Mucosa of descending colon (tissue), 3 donors: ENCODE measurements at regions not wholly inside any gene's neighbourhood (a gene's known extent, or its start where the extent isn't known, plus 50 kb on each side); places are given as distances from the start of the nearest gene placed in this dataset.

Source experiments
- ATAC-seq: fragments of 200-7000 bp; cut with Tn5 transposase; one replicate; pipeline ENCODE4 v1.9.1; 2020; ENCODE audit warnings: mild to moderate bottlenecking, moderate library complexity
- DNase-seq, 3 donors: peaks; one replicate each; pipeline ENCODE4 v3.0.0-alpha.2; 2020
- H3K36me3 ChIP-seq: fragments of 200-600 bp; one replicate; pipeline ENCODE4 v1.8.0; 2021; ENCODE audit warnings: low read depth, mild to moderate bottlenecking
- H3K4me1 ChIP-seq: fragments of 200-600 bp; one replicate; pipeline ENCODE4 v1.8.0; 2021; ENCODE audit warnings: low read depth, mild to moderate bottlenecking
- H3K4me3 ChIP-seq: fragments of 200-600 bp; one replicate; pipeline ENCODE4 v1.8.0; 2021; ENCODE audit warnings: mild to moderate bottlenecking
- H3K9me3 ChIP-seq: fragments of 200-600 bp; one replicate; pipeline ENCODE4 v1.8.0; 2021; ENCODE audit warnings: mild to moderate bottlenecking
- intact Hi-C, 2 donors: fragments of 100-400 bp; cut with DNase I in 1 of 2; cut with micrococcal nuclease in 1 of 2; formaldehyde crosslinking; loops; one replicate each; pipeline versions ENCODE4 v1.11.0 to v1.11.1; 2022; cut with DNase I, micrococcal nuclease
- TF ChIP-seq, protein P1 (sequence below): fragments of 200-600 bp; IDR thresholded peaks from one replicate; pipeline ENCODE4 v1.8.0; 2022; ENCODE audit warnings: antibody characterized with exemption, mild to moderate bottlenecking
- donor health status: DM: no; HTN: no; CAD: no; lungs with moderate emphysema.
- donor health status: DM: no; HTN: no; CAD: no.
- donor health status: DM: no; HTN: yes; CAD: no.

DNA sequence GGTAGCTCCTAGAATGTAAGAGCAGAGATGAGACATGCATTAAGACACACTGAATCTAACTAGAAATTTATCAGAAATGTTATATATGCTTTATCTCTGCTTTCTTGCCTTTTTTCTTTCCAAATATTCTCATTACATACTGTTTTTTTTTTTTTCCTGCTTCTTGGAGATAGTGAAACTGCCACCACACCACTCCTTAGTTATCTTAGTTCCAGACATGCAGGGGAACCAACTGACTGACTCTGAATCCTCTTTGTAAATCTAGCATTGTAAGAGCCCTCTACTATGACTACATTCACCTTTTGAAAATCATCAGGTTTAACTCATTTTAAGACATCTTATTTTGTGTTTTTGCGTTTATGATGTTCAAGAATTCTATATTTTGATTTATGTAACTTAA, 181.3 kb upstream of the ST8SIA4 start:
- no peaks in the 10 kb centered on the region for H3K9me3 ChIP-seq
- H3K36me3 ChIP-seq = no peaks in the 10 kb centered on the region
- intact Hi-C loops = no loop called here
- H3K4me1 ChIP-seq = no peaks in the 10 kb centered on the region
- DNase-seq (no peak), ATAC-seq (no peak)
- TF ChIP-seq, protein P1, sequence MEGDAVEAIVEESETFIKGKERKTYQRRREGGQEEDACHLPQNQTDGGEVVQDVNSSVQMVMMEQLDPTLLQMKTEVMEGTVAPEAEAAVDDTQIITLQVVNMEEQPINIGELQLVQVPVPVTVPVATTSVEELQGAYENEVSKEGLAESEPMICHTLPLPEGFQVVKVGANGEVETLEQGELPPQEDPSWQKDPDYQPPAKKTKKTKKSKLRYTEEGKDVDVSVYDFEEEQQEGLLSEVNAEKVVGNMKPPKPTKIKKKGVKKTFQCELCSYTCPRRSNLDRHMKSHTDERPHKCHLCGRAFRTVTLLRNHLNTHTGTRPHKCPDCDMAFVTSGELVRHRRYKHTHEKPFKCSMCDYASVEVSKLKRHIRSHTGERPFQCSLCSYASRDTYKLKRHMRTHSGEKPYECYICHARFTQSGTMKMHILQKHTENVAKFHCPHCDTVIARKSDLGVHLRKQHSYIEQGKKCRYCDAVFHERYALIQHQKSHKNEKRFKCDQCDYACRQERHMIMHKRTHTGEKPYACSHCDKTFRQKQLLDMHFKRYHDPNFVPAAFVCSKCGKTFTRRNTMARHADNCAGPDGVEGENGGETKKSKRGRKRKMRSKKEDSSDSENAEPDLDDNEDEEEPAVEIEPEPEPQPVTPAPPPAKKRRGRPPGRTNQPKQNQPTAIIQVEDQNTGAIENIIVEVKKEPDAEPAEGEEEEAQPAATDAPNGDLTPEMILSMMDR = no peak
- H3K4me3 ChIP-seq = no peak overlapping the region

DNA sequence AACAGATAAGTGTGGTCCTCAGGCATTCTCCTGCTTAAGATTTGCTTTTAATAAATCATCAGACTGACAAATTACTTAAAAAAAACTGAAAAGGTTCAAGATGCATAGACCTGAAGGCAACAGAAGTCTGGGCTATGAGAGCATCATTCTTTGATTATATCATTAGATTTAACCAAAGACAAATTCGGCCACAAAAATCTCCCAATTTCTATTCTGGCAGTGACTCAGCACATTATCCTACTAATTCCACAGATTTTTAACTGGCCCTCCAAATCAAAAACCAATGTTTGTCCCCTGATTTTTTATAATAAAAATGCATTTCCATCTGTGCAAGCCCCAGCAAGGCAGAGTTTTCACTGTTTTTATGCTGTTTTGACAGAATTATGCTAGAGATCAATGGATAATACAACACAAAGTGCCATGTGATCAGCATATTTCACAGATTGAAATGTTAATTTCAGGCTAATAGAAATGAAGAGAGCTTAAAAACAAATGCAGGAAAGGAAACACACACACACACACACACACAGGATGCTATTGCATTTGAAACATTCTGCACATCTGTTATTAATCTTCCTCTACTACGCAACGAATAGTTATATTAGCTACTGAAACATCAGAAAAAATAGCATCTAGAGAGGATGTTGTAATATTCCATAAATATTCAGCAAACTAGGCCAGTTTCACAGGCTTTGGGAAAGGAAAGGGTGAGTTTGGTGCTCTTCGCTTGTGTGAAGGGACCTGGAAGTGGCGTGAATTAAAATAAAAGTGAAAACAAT, 177.6 kb upstream of the ST8SIA4 start:
- Histone ChIP-seq H3K4me1 (no peaks in the 10 kb centered on the region), H3K9me3 (no peaks in the 10 kb centered on the region), H3K4me3 (no peak overlapping the region), H3K36me3 (no peaks in the 10 kb centered on the region)
- TF ChIP-seq, protein P1 = no peak
- intact Hi-C loops = no loop called here
- no peak for ATAC-seq
- DNase-seq = no peak

DNA sequence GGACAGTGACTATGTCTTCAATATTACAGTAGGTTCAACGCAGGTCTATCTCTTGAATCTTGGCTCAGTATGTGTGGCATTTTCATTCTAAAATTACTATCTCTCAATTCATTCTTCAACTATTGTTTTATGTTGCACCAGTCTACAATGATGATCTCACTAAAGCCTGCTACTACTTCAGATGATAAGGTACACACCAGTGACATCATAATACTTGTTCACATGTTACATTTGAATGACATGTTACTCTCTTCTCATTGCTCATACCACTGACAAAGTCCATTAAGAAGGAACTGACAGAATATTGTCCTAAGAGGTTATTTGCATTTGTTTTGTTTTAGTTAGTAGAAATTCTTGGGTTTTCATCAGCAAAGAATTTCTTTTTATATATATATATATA, 165.2 kb upstream of the ST8SIA4 start:
- no peaks in the 10 kb centered on the region for H3K9me3 ChIP-seq
- no peaks in the 10 kb centered on the region for H3K4me1 ChIP-seq
- no peak for DNase-seq
- TF ChIP-seq, protein P1 = no peak
- H3K4me3 ChIP-seq = no peak overlapping the region
- no peaks in the 10 kb centered on the region for H3K36me3 ChIP-seq
- intact Hi-C loops = no loop called here
- no peak for ATAC-seq

DNA sequence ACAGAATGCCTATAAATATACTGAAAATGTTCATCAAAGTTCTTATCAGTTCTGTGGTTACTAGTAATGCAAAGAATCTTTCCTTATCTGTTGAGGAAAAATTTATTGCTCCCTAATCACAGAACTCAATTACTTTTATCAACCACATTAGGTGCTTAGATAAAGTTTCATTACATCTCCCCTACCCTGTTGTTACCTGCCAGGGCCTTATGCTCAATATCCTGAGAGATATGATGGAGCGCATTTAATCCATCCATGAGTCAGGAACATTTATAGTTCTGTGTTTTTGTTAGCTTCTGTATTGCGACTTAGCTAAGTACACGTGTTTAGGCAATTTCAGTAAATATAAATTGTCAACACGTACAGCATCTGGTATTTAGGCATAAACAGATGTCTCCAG, 164.3 kb upstream of the ST8SIA4 start:
- DNase-seq = no peak
- TF ChIP-seq, protein P1 = no peak
- ATAC-seq = no peak

DNA sequence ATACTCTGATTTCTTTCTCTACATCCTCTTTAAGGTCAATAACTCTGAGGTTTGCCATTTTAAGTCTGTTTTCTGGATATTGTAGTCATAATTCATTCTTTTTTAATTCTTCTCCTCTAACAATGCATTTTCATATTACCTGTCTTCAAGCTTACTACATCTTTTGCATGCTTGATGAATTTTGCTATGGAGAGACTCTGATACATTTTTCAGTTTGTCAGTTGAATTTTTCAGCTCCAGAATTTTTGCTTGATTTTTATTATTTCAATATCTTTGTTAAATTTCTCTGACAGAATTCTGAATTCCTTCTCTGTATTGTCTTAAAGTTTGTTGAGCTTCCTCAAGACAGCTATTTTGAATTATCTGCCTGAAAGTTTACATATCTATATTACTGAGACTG, 159.8 kb upstream of the ST8SIA4 start:
- TF ChIP-seq, protein P1 = no peak
- Histone ChIP-seq H3K4me1 (no peaks in the 10 kb centered on the region), H3K4me3 (no peak overlapping the region), H3K9me3 (peaks cover 5% of the 10 kb centered on the region), H3K36me3 (no peaks in the 10 kb centered on the region)
- no peak for ATAC-seq
- DNase-seq = no peak
- intact Hi-C loops = no loop called here

More for the DNA sequence above, 164.3 kb upstream of the ST8SIA4 start:
- intact Hi-C loops = no loop called here
- H3K4me1 ChIP-seq = no peaks in the 10 kb centered on the region
- no peaks in the 10 kb centered on the region for H3K36me3 ChIP-seq
- H3K4me3 ChIP-seq = no peak overlapping the region
- peaks cover 3% of the 10 kb centered on the region for H3K9me3 ChIP-seq
